A673 (cell line): ENCODE measurements at regions not wholly inside any gene's neighbourhood (a gene's known extent, or its start where the extent isn't known, plus 50 kb on each side); places are given as distances from the start of the nearest gene placed in this dataset.

Source experiments
- CTCF ChIP-seq: fragments of 300-800, 200-600 bp; sonication (generic); conservative IDR thresholded peaks from 2 replicates; pipeline ENCODE4 v1.5.1; 2017; ENCODE audit warnings: low read depth, mild to moderate bottlenecking, antibody characterized with exemption, low read length, moderate library complexity, mixed read lengths
- EZH2 ChIP-seq: fragments of 200-600 bp; sonication (generic); IDR thresholded peaks from 2 replicates; pipeline ENCODE4 v1.6.1; 2017; ENCODE audit warnings: borderline replicate concordance, low read depth, mild to moderate bottlenecking, mixed read lengths, antibody characterized with exemption, low read length; ENCODE audit not compliant: poor library complexity, severe bottlenecking

- TF ChIP-seq CTCF (no peak), EZH2 (no peak)
Measured at GRCh38 chr15:68877626-68878025, 52.7 kb upstream of the SPESP1 start.
